Right forelimb (tissue), 1 donor: ENCODE measurements at regions not wholly inside any gene's neighbourhood (a gene's known extent, or its start where the extent isn't known, plus 50 kb on each side); places are given as distances from the start of the nearest gene placed in this dataset.

Source experiments
- DNase-seq: peaks from one replicate; pipeline ENCODE4 v3.0.0-alpha.2; 2018

DNA sequence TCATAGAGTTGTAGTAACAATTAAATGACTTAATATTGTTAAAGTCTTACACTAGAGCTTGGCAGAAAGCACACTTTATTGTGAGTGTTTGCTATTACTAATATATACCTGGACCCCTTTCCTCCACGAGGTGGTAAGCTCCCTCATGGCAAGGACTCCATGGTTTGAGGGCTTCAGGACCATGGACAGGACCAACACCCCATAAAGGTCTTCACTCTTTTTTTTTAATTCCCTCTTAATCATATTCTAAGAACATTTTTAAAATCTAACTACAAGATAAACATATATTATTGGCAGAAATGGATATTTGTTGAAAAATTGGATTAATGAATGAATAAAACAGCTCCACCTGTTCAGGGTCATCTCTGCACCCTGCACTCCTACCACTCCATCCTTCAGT is 154.5 kb downstream of the CBLN1 start:
- no peak for DNase-seq

DNA sequence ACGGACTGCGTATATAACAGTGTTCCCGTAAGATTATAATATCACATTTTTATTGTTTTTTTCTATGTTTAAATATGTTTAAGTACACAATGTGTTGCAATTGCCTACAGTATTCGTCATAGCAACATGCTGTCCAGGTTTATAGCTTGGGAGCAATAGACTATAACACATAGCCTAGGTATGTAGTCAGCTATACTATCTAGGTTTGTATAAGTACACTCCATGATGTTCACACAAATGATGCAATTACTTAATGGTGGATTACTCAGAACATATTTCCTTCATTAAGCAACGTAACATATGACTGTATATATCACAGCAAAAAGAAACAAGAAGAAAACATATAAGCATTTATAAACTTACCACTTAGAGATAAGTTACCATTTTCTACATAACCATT is 160.0 kb downstream of the CBLN1 start:
- DNase-seq, result no peak

DNA sequence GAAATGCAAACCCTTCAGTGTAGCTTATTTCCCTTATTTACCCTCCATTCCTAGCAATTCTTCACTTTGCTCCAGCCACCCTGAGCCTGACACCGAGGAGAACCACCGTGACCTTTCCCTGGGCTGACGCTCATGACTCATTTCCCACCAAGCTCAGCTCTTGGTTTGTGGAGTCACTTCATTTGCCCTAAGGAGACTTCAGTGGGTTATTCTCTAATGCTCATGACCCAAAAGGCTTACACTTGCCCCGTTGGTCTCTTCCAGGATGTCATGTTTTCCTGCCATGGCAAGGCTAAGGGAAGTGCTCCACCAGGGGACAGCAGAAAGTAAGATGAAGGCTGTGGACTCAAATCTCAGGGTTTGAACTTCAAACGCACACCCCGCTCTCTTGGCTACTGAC is 161.0 kb downstream of the CBLN1 start:
- no peak for DNase-seq

DNA sequence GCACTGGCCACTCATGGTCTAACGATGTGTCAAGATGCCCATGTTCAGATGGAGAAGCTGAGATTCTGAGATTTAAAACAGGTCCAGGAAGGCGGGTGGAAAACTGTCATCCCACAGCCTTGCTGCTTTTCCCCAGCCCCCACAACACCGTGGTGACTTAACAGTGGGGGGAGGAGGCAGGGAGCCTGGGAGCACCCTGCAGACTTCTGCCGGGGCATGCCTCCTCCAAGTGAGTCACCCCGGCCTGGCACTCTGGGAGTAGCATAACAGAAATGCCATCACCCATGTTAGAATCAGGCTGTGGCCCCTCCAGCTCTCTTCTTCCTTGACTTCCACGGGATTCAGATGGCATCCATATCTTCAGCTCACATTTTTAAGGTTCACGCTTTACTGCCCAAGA is 164.8 kb downstream of the CBLN1 start:
- DNase-seq, result no peak

DNA sequence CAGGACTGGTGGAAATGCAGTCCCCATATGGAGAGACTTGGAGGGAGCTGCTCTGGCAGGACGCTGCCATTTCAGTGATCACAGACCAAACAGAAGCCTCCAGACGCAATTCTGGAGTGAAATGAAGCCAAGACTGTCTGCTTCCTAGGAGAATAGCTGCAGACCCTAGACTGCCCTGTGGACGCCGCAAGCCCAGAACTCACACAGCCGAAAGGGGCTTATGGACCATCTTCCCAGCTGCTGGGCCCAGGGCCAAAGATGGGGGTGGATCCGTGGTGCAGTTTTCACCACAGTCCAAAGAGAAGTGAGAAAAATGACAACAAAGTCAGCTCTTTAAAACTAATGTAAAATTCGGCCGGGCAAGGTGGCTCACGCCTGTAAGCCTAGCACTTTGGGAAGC is 165.7 kb downstream of the CBLN1 start:
- DNase-seq, result no peak

DNA sequence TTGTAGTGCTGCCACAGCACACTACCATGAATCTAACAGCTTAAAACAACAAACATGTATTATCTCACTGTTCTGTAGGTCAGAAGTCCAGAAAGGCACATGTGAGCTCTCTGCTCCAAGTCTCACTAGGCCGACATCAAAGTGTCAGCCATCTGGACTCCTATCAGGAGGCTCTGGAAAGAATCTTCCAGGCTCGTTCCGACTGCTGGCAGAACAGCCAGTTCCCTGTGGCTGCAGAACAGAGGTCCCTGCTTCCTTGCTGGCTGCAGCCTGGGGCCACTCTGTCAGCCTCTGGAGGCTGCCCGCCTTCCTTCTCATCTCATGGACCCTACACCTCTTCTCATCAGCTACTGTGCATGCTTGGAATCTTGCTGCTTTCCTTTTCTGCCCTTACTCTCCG is 168.9 kb downstream of the CBLN1 start:
- DNase-seq, result no peak

DNA sequence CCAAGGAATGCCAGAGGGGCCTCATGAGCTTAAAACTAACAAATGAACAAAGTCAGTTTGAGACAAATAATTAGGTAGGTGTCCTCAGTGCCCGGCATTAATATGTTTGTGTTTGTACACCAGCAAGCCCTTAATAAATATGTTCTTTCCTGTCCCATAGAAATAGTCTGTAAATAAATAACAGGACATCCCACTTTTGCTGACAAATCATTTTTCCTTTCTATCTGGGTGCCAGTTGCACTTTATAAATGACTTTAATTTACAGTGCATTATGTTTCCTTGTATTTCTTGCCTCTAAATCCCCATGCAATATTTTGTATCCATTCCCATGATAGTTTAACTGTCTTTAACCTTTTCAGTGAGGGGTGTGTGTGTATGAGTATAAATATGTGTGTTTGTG is 170.3 kb downstream of the CBLN1 start:
- DNase-seq, result no peak

DNA sequence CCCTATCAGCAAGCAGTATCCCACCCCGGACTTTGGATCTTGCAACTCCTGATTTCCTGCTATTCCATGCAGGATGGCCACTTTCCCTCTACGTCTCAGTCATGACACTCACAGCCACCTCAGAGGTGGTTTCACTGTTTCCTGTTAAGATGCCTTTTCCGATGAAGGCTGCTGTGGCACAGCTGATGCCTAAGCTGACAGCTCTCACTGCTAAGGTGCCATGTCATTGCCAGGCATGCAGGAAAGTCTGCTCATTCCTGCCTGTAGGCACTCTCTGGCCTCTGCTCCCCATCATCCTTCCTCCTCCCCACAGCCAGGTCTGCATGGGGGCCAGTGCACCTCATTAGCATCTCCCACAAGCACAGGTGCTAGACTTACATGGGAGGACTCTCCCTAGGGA is 173.0 kb downstream of the CBLN1 start:
- no peak for DNase-seq

DNA sequence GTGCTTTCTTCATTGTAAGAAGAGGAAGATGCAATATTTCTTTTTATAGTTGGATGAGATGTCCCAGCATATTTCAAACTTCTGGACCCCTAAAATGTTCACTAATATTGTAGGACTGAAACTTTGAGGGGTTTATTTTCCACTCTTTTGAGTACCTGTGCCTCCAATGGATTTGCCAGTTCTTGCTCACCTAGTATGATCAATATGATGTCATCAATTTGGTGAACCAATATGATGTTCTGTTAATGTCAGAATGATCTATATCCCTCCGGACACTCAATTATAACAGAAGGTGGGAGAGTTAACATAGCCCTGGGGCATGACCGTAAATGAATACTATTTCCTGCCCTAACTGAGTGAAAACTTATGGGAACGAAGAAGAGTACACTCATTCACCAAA is 178.3 kb downstream of the CBLN1 start:
- DNase-seq, result no peak

DNA sequence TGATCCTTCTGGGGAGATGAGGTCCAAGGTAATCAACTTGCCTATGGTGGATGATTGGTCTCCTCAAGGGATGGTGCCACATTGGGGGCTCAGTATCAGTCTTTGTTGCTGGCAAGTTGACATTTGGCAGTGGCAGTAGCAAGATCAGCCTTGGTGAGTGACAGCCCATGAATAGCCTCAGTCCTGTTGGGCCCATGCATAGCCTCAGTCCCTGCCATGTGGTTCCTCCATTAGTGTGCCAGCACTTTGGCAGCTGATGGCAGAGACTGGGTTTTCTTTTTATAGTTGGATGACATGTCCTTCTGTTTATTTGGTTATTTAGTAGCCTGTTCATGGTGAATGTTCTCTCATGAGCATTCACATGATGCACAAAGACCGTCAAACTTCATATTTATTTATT is 179.6 kb downstream of the CBLN1 start:
- DNase-seq, result no peak

DNA sequence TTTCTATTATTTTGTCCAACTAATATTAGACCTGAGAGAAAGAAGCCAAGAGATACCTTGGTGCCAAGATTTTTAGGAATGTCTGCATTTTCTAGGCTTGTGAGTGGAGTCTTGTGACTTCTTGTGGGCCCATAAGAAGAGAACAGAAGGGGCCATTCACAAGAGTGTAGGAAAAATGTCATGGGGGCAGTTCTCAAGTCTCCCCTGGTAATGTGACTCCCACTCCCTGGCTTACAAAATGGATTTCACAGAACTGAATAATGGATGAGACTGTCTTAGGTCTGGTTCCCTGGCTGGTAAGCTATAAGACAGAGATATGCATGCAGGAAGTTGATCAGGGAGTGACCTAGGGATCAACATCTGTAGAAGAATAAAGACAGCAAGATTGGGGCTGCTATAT is 181.3 kb downstream of the CBLN1 start:
- DNase-seq, result no peak

DNA sequence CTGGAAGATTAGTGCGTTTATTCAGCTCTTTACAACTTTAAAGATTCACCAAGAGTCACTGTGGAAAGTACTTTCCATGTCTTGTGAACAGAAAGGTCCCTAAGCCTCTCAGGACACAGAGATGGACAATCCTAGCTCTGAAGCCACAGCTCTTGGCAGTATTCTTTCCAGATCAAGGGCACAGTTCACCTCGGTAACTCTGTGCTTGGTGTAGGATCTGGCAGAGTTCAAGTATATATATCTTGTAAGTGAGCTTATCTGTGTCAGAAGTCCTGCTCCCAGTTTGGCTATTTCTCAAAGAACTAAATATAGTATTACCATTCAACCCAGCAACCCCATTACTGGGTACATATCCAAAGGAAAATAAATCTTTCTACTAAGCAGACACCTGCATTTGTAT is 183.7 kb downstream of the CBLN1 start:
- DNase-seq, result no peak

DNA sequence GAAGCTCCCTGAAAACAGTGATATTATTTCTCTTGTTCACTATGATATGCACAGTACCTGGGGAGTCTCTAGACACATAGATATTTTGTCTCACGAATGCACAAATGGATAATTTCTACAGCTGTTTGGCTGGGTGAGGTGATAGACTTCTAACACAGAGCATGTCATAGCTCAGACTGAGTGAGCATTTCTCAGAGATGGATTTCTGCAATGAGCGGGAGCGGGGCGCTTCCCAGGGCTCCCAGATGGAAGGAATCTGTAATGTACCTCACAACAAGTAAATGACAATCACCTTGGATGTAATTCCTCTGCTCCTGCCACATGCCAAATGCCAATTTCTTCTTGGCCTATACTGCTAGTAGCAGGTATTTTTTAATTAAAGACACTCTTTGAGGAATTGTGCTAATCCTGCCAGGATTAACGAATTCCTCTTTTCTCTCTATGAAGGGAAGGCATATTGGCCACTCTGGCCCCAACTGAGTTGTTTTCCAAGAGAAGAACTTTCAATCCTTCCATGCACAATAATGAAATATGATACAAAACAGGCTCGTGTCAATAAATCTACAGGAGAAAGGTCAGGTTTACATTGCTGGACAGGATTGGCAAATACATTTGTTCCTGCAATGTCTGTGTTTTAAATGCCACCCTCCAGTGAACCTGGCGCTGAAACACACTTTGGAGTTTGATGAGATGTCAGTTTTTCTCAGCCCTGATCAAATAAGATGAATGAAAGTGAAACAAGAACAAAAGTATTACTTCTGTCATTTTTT is 185.3 kb downstream of the CBLN1 start:
- no peak for DNase-seq

DNA sequence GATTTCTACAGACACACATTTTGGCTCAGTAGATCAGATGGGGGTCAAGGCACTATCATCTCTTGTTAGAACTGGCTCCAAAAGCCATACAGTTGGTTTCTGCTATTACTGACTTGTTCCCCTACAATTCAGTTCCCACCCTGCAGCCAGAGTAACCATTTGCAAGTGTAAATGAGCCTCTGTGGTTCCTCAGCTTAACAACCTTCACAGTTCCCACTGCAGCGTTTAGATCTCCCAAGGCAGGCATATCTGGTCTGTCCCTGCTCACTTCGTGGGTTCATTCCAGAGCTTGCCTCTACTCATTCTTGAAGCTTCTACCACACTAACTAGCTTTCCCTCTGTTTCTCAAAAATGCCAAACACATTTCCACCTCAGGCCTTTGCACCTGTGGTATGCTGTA is 186.1 kb downstream of the CBLN1 start:
- DNase-seq, result no peak

DNA sequence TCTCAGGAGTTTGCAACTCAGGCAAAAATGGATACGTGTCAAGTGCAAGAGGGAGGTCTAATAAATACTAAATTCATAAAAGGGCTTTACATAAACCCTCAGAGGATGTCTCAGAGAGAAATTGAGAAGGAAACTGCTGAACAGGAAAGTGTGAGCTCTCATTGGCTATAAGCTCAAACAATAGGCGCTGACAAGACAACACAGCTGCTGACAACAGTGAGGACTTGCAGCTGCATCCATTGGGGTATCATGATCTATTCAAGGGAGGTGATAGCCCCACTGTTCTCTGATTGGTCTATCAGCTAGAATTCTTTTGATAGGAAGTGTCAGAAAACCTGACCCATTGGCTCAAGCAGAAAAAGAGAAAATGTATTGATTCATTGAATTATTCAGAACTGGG is 187.2 kb downstream of the CBLN1 start:
- no peak for DNase-seq

DNA sequence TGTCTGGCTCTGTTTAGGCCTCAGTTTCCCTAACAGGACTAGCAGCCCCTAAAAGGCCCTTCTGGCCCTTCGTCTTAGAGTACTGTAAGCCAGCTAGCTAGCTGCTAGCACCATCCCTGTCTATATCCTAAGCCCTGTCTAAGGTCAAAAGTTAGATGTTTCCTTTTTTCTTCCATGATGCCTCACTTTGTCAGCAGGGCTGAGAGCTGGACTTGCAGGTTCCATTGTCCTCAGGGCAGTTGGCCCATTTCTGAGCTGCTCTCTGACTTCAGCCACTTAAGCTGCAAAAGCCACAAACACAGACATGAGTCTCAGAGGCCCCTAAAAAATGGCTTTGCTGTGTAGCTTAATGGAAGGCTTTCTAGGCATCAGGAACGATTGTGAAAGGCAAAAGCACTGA is 187.7 kb downstream of the CBLN1 start:
- DNase-seq, result no peak

DNA sequence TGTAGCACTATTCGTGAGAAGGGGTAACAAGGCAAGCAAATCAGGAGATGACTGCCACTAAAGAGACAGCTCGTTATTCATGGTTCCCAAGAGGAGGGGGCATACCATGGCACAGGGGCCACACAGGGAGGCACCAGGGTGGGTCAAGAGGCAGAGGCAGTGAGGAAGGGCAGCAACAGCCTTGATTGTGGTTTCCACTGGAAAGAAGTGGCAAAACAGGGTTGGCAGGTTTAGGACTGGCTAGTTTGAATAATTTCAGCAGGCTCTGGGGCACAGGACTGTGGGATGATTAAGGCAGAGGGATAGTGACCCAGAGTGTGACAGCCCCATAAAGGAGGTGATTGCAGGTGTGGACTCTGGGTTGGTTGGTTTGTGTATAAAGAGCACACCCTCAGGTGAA is 188.9 kb downstream of the CBLN1 start:
- no peak for DNase-seq

DNA sequence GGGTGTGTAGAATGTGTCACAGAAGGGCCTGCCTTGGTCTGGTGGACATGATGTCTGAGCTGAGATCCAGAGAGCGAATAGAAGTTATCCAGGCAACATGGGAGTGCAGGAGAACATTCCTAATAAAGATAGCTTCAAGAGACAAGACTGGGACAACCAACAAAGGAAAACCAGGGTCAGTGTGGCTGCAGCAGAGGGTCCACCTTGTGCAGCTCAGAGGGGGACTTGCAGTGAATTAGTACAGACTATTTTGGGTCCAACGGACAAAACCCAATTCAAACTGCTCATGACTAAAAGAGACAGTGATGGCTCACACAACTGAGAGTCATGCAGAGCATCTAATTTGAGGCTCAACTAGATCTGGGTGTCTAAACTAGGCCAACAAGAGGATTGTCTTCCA is 192.1 kb downstream of the CBLN1 start:
- DNase-seq, result no peak

DNA sequence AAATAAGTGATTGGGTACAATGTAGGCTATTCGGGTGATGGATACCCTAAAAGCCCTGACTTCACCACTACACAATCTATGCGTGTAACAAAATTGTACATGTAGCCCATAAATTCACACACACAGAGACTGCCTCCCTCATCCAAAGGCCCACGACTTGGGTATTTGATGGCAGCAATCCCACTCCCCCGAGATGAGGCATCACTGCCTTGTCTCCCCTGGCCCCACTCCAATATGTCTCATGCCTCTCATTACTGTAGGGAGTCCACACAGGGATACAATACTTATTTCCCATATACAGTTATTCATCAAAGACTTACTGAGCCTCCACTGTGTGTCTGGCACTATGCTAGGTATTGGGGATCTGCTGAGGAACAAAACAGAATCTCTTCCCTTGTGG is 192.6 kb downstream of the CBLN1 start:
- DNase-seq, result no peak

DNA sequence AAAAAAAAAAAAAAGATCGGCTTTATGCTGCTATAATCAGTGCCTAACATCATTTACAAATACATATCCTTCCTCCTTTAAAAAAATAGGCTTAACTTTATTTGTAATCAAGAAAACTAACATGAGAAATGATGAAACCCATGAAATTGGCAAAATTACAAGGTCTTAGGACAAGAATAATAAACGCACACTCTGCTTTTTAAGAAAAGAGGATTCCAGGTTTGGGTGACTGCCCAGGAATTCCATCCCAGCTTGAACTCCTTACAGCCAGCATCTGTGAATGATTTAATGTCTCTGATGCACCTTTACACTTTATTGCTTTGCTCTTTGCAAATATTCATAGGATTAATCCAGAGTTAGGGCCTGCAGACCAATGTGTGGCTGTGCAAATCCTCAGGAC is 196.0 kb downstream of the CBLN1 start:
- no peak for DNase-seq

DNA sequence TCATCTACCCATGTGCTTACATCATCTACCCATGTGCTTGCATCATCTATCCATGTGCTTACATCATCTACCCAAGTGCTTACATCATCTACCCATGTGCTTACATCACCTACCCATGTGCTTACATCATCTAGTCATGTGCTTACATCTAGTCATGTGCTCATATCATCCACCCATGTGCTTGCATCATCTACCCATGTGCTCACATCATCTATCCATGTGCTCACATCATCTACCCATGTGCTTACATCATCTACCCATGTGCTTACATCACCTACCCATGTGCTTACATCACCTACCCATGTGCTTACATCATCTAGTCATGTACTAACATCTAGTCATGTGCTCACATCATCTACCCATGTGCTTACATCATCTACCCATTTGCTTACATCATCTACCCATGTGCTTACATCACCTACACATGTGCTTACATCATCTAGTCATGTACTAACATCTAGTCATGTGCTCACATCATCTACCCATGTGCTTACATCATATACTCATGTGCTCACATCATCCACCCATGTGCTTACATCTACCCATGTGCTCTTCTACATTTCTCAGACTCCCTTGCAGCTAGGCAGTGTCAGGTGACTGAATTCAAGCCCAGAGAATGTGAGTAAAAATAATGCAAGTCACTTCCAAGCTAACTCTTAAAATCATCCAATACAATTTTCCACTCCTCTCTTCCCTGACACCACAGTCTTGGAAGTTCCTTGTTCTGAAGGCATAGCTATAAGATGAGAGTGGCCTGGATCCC is 196.8 kb downstream of the CBLN1 start:
- no peak for DNase-seq

DNA sequence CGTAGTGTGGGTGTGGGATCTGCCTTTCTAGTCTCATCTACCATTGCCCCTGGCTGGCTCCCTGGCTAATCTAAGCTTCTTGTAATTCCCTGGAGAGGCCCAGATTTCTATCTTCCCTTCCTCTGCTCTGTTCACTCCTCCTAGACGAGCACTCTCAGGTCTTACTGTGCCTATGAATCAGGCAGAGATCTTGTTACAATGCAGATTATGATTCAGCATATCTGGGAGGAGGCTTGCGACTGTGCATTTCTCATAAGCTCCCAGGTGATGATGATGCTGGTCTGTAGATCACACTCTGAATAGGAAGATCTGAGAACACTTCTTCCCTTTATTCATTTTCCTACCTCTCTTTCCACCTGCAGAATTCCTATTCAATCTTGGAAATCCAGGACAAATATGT is 200.1 kb downstream of the CBLN1 start:
- no peak for DNase-seq

DNA sequence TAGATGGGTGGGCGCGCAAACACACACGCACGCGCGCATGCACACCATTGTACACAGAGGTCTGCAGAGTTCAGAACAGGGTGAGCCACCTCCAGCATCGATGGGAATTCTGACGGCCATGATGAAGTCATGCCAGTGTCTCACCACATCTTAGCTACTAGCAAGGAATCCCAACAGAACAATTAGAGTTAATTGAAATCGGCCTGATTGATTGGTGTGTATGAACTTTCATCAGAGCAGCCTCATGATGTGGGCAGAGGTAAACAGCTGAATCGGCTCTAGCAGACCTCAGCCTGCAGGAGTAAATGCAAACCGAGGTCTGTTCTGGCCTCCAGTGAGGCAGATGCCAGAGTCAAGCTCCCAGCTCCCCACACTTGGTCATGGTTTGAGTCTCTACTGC is 200.6 kb downstream of the CBLN1 start:
- no peak for DNase-seq

DNA sequence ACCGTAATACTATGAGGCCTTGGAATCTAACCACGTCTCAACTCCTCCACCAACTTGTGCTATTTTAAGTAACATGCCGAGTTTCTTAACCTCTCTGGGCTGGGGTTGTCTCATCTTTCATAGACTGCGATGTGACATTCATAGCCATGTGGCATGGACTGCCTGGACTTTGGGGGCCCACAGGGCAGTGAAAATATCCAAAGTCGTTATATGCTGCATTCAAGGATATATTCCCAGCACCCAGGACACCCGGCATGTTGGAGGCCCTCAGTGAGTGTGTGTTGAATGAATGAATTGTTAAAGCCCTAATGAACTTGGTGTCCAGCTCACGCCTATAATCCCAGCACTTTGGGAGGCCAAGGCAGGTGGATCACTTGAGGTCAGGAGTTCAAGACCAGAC is 203.1 kb downstream of the CBLN1 start:
- no peak for DNase-seq

DNA sequence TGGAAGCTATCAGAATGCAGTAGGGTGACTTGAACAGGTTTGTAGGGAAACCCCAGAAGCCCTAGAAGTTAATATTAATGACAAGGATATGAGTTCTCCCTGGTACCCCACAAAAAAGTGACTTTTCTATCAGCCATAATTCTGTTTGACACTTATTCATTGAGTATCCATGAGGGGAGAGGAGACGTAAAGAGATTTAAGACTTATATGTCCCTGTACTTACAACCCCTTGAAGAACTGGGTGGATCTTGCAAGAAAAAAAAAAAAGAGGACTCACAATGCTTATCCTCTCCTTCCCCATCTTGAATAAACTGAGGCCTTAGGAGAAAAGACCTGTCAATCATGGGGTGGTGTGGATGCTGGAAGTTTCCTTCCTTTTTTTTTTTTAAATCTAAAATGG is 203.5 kb downstream of the CBLN1 start:
- no peak for DNase-seq
